Embryonic facial prominence (tissue), 1 donor: ENCODE measurements at regions not wholly inside any gene's neighbourhood (a gene's known extent, or its start where the extent isn't known, plus 50 kb on each side); places are given as distances from the start of the nearest gene placed in this dataset.
"Not testable (repeated sequence)": the region's sequence is repeated elsewhere in the genome, so short reads cannot be mapped to it uniquely, and the experiment has no call there.

Experiments
- DNase-seq: peaks from one replicate; pipeline ENCODE4 v3.0.0-alpha.2; 2016; ENCODE audit errors: extremely low spot score

GRCh38 chr11:71098776-71099175 lies 153.6 kb downstream of the SHANK2 start:
- DNase-seq, result no peak

- no peak for DNase-seq
These were observed 154.7 kb downstream of the SHANK2 start for GRCh38 chr11:71097506-71098240.

- no peak for DNase-seq
These were observed 155.5 kb downstream of the SHANK2 start for GRCh38 chr11:71096751-71097388.

- no peak for DNase-seq
These were observed 157.0 kb downstream of the SHANK2 start for GRCh38 chr11:71095294-71095850.

- no peak for DNase-seq
These were observed 157.9 kb downstream of the SHANK2 start for GRCh38 chr11:71094296-71095077.

GRCh38 chr11:71093783-71094182 lies 158.6 kb downstream of the SHANK2 start:
- no peak for DNase-seq

- no peak for DNase-seq
These were observed 160.7 kb downstream of the SHANK2 start for GRCh38 chr11:71091506-71092265.

GRCh38 chr11:71089571-71089970 lies 162.8 kb downstream of the SHANK2 start:
- no peak for DNase-seq

GRCh38 chr11:71088314-71089215 lies 163.8 kb downstream of the SHANK2 start:
- not testable (repeated sequence) for DNase-seq

- DNase-seq, result no peak
These were observed 165.6 kb downstream of the SHANK2 start for GRCh38 chr11:71086687-71087258.

- no peak for DNase-seq
These were observed 167.9 kb downstream of the SHANK2 start for GRCh38 chr11:71084306-71085012.

- DNase-seq, result no peak
These were observed 169.3 kb downstream of the SHANK2 start for GRCh38 chr11:71083105-71083504.

- no peak for DNase-seq
These were observed 169.9 kb downstream of the SHANK2 start for GRCh38 chr11:71082454-71082853.

- DNase-seq, result no peak
These were observed 170.6 kb downstream of the SHANK2 start for GRCh38 chr11:71081704-71082230.

GRCh38 chr11:71080239-71081097 lies 171.9 kb downstream of the SHANK2 start:
- DNase-seq, result no peak

GRCh38 chr11:71079795-71080194 lies 172.6 kb downstream of the SHANK2 start:
- no peak for DNase-seq

- DNase-seq, result no peak
These were observed 173.9 kb downstream of the SHANK2 start for GRCh38 chr11:71078482-71078881.
